ENCODE measurements at regions not wholly inside any gene's neighbourhood (a gene's known extent, or its start where the extent isn't known, plus 50 kb on each side); places are given as distances from the start of the nearest gene placed in this dataset.

DNA sequence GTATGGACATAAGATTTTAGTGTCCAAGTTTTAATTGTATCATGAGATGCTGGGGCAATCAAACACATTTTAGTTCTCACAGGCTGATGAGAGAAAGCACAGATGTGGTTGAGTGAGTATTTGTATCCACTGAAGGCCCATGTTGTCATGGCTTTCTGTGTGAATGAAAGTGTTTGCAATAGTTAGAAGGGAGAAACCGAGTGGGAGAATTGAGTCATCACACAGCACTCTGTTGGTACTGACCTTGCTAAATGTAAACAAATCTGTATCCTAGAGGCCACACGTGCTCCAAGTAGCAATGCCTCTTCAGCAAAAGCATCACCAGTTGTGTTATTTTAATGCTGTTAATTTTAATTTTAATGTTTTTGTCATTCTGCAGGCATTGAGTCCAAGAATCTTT, 121.2 kb downstream of the EMX2 start:
- TF ChIP-seq CTCF (IDR thresholded peaks at IDR 0.05; ENCODE audit: low read length) (no peak), EZH2 (IDR thresholded peaks at IDR 0.05; ENCODE audit: borderline replicate concordance, low read length) (no peak)

Measured in OCI-LY1 (cell line).